ENCODE measurements at regions not wholly inside any gene's neighbourhood (a gene's known extent, or its start where the extent isn't known, plus 50 kb on each side); places are given as distances from the start of the nearest gene placed in this dataset.

DNA sequence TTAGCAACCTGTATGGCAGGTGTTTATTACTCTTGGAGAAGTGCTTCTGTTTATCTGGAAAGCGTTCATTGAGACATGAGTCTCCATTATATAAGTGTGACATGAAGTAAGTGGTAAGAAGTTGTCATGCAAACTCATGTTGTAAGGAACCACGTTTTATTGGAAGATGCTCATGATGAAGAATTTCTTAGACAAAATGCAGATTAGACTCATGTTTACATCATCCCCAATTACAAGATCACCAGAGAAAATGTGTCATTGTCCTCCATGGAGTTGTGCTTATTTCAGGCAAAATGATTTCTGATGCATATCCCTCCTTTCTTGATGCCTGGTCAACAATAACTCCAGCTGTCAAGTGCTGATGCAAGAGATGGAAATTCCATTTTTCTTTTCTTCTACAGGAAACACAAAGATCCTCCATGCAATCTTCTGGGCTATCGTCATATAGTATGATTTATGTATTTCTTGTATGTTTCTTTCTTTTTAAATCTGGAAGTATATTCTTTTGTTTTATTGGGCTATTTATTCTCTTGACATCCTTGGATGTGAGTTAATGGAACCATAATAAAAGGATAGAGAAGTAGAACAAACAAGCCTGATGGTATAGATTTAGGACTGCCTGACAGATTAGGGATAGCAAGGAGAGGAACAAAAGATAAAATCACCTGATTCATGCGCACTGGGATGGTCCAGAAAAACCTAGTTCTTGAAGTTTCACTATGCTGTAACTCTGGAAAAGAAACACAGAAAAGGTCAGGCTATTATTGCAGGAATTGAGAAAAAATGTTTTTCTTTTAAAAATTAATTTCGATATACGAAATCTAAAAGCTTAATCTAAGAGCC is 50.7 kb upstream of the DIAPH3 start:
- H2AK5ac ChIP-seq (ENCODE audit: low read length, severe bottlenecking), result no peak overlapping the region
- DNase-seq, result no peak
- no peak overlapping the region for H4K91ac ChIP-seq (ENCODE audit: low read length)
- no peak overlapping the region for H3K4ac ChIP-seq (ENCODE audit: low read depth in 1 of 2, low read length in 2 of 2)
- H3K27me3 ChIP-seq (ENCODE audit: control insufficient read depth in 1 of 2, insufficient read depth in 1 of 2, low read length in 2 of 2), result peaks cover 5 to 13% of the 10 kb centered on the region in 2 experiments
- H2BK120ac ChIP-seq (ENCODE audit: low read depth, low read length), result no peak overlapping the region
- no peak overlapping the region for H2AFZ ChIP-seq (ENCODE audit: low read depth, low read length)
- H3K9ac ChIP-seq (ENCODE audit: low read length), result no peak overlapping the region
- H3K27ac ChIP-seq (ENCODE audit: low read length, poor library complexity, severe bottlenecking), result no peak overlapping the region
- H3K14ac ChIP-seq (ENCODE audit: low read length in 2 of 2), result no peak overlapping the region
- H4K8ac ChIP-seq (ENCODE audit: low read length), result no peak overlapping the region
- no peak overlapping the region for H2BK12ac ChIP-seq (ENCODE audit: low read length in 2 of 2)
- no peak overlapping the region for H3K4me3 ChIP-seq (ENCODE audit: insufficient read depth in 1 of 2, low read depth in 1 of 2, low read length in 2 of 2)
- H3K18ac ChIP-seq (ENCODE audit: low read depth in 1 of 2, low read length in 2 of 2), result no peak overlapping the region
- no peak overlapping the region for H2BK15ac ChIP-seq (ENCODE audit: low read depth, poor library complexity, severe bottlenecking)
- WGBS, result 92% methylated on average over 2 of the region's 6 CpGs
- H3K9me3 ChIP-seq (ENCODE audit: control insufficient read depth, low read length), result no peaks in the 10 kb centered on the region
- H3K4me2 ChIP-seq (ENCODE audit: low read length, poor library complexity, severe bottlenecking), result no peak overlapping the region
- H3K4me1 ChIP-seq (ENCODE audit: control insufficient read depth, insufficient read depth, low read depth, low read length), result no peaks in the 10 kb centered on the region
- no peak overlapping the region for H2BK5ac ChIP-seq (ENCODE audit: low read depth, low read length, poor library complexity, severe bottlenecking)
- no peak overlapping the region for H3K23ac ChIP-seq (ENCODE audit: low read length in 2 of 2)
- H3K36me3 ChIP-seq (ENCODE audit: control insufficient read depth in 1 of 2, insufficient read depth in 2 of 2, low read depth in 1 of 2, low read length in 2 of 2), result no peaks in the 10 kb centered on the region
- no peaks in the 10 kb centered on the region for H3K79me1 ChIP-seq (replicated peaks; ENCODE audit: low read length, poor library complexity, severe bottlenecking)

DNA sequence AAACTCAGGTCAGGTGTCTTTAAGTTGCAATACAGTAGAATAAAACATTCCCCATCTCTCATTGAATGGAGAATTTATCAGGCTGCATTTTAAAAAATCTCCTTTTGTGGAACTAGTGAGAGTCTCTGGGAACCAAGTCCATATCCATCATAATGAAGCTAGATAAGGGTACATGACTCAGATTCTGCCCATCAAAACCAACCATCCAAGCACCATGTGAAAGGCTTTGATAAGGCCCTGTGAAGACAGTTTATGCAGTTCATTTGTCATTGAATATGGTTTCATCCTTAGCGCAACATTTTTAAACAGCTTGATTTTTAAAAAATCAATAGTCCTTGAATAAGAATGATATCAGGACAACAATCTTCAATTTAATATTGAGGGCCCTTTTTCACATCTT is 56.3 kb upstream of the DIAPH3 start:
- H2AK5ac ChIP-seq (ENCODE audit: low read length, severe bottlenecking), result no peak overlapping the region
- no peak overlapping the region for H4K8ac ChIP-seq (ENCODE audit: low read length)
- no peak overlapping the region for H2BK120ac ChIP-seq (ENCODE audit: low read depth, low read length)
- no peak overlapping the region for H2BK15ac ChIP-seq (ENCODE audit: low read depth, poor library complexity, severe bottlenecking)
- H3K23ac ChIP-seq (ENCODE audit: low read length in 2 of 2), result no peak overlapping the region
- no peaks in the 10 kb centered on the region for H3K36me3 ChIP-seq (ENCODE audit: control insufficient read depth in 1 of 2, insufficient read depth in 2 of 2, low read depth in 1 of 2, low read length in 2 of 2)
- no peak overlapping the region for H2AFZ ChIP-seq (ENCODE audit: low read depth, low read length)
- H3K9me3 ChIP-seq (ENCODE audit: control insufficient read depth, low read length), result no peaks in the 10 kb centered on the region
- DNase-seq, result no peak
- H3K4ac ChIP-seq (ENCODE audit: low read depth in 1 of 2, low read length in 2 of 2), result no peak overlapping the region
- no peaks in the 10 kb centered on the region for H3K4me1 ChIP-seq (ENCODE audit: control insufficient read depth, insufficient read depth, low read depth, low read length)
- no peak overlapping the region for H3K27ac ChIP-seq (ENCODE audit: low read length, poor library complexity, severe bottlenecking)
- no peaks in the 10 kb centered on the region for H3K79me1 ChIP-seq (replicated peaks; ENCODE audit: low read length, poor library complexity, severe bottlenecking)
- H3K9ac ChIP-seq (ENCODE audit: low read length), result no peak overlapping the region
- no peak overlapping the region for H4K91ac ChIP-seq (ENCODE audit: low read length)
- peaks cover 10 to 13% of the 10 kb centered on the region in 2 experiments for H3K27me3 ChIP-seq (ENCODE audit: control insufficient read depth in 1 of 2, insufficient read depth in 1 of 2, low read length in 2 of 2)
- no peak overlapping the region for H2BK5ac ChIP-seq (ENCODE audit: low read depth, low read length, poor library complexity, severe bottlenecking)
- H3K18ac ChIP-seq (ENCODE audit: low read depth in 1 of 2, low read length in 2 of 2), result no peak overlapping the region
- 100% methylated on average over 1 of the region's 1 CpG for WGBS
- no peak overlapping the region for H3K4me3 ChIP-seq (ENCODE audit: insufficient read depth in 1 of 2, low read depth in 1 of 2, low read length in 2 of 2)
- H2BK12ac ChIP-seq (ENCODE audit: low read length in 2 of 2), result no peak overlapping the region
- H3K14ac ChIP-seq (ENCODE audit: low read length in 2 of 2), result no peak overlapping the region
- no peak overlapping the region for H3K4me2 ChIP-seq (ENCODE audit: low read length, poor library complexity, severe bottlenecking)

DNA sequence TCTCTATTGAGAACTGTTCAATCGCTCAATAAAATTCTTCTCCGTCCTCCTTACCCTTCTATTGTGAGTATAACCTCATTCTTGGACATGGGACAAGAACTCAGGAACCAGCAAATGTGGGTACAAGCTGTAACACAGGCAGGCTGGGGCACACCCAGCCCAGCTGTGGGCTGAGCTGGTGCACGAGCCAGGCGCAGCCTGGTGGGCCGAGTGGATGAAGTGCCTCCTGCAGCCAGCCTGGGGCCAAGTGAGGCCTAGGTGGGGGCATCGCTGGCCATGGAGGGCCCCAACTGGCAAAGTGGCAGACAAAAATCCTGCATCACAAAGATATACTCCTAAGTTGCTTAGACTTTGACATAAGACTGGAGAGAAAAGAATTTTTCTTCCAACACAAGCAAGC is 57.9 kb upstream of the DIAPH3 start:
- H3K9ac ChIP-seq (ENCODE audit: low read length), result no peak overlapping the region
- H3K27ac ChIP-seq (ENCODE audit: low read length, poor library complexity, severe bottlenecking), result no peak overlapping the region
- DNase-seq, result no peak
- no peak overlapping the region for H2BK15ac ChIP-seq (ENCODE audit: low read depth, poor library complexity, severe bottlenecking)
- no peak overlapping the region for H3K4me3 ChIP-seq (ENCODE audit: insufficient read depth in 1 of 2, low read depth in 1 of 2, low read length in 2 of 2)
- no peaks in the 10 kb centered on the region for H3K9me3 ChIP-seq (ENCODE audit: control insufficient read depth, low read length)
- H4K91ac ChIP-seq (ENCODE audit: low read length), result no peak overlapping the region
- no peak overlapping the region for H2AFZ ChIP-seq (ENCODE audit: low read depth, low read length)
- 88% methylated on average over 5 of the region's 6 CpGs for WGBS
- no peak overlapping the region for H3K4ac ChIP-seq (ENCODE audit: low read depth in 1 of 2, low read length in 2 of 2)
- no peaks in the 10 kb centered on the region for H3K4me1 ChIP-seq (ENCODE audit: control insufficient read depth, insufficient read depth, low read depth, low read length)
- no peaks in the 10 kb centered on the region for H3K79me1 ChIP-seq (replicated peaks; ENCODE audit: low read length, poor library complexity, severe bottlenecking)
- no peak overlapping the region for H4K8ac ChIP-seq (ENCODE audit: low read length)
- H3K4me2 ChIP-seq (ENCODE audit: low read length, poor library complexity, severe bottlenecking), result no peak overlapping the region
- no peak overlapping the region for H3K23ac ChIP-seq (ENCODE audit: low read length in 2 of 2)
- H2BK5ac ChIP-seq (ENCODE audit: low read depth, low read length, poor library complexity, severe bottlenecking), result no peak overlapping the region
- H2BK12ac ChIP-seq (ENCODE audit: low read length in 2 of 2), result no peak overlapping the region
- H2BK120ac ChIP-seq (ENCODE audit: low read depth, low read length), result no peak overlapping the region
- H3K14ac ChIP-seq (ENCODE audit: low read length in 2 of 2), result no peak overlapping the region
- H3K18ac ChIP-seq (ENCODE audit: low read depth in 1 of 2, low read length in 2 of 2), result no peak overlapping the region
- H3K27me3 ChIP-seq (ENCODE audit: control insufficient read depth in 1 of 2, insufficient read depth in 1 of 2, low read length in 2 of 2), result peaks cover 11 to 22% of the 10 kb centered on the region in 2 experiments
- H2AK5ac ChIP-seq (ENCODE audit: low read length, severe bottlenecking), result no peak overlapping the region
- no peaks in the 10 kb centered on the region for H3K36me3 ChIP-seq (ENCODE audit: control insufficient read depth in 1 of 2, insufficient read depth in 2 of 2, low read depth in 1 of 2, low read length in 2 of 2)

DNA sequence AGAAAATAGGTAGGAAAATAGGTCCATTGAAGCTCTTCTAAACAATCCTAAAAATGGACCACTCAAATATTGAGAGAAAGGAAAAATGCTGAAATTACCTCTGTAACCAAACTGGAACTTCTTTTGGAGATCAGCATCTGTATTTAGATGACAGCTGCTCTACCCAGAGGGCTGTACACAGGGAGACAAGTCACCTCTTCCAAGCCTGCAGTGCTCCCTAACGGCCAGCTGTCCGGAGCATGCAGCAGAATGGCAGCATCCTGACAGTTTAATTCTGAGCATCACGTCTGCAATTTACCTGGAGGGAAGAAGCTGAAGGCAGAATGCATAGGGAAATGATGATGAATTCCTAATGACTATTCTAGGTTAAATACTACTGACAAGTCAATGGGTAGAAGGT is 62.8 kb upstream of the DIAPH3 start:
- Histone ChIP-seq H2AK5ac (ENCODE audit: low read length, severe bottlenecking) (no peak overlapping the region), H3K4ac (ENCODE audit: low read depth in 1 of 2, low read length in 2 of 2) (no peak overlapping the region)
- WGBS, result 37% methylated on average over 3 of the region's 3 CpGs

More for the DNA sequence above, 62.8 kb upstream of the DIAPH3 start:
- H3K4me1 ChIP-seq (ENCODE audit: control insufficient read depth, insufficient read depth, low read depth, low read length), result no peaks in the 10 kb centered on the region
- H3K23ac ChIP-seq (ENCODE audit: low read length in 2 of 2), result no peak overlapping the region
- no peak overlapping the region for H3K18ac ChIP-seq (ENCODE audit: low read depth in 1 of 2, low read length in 2 of 2)
- no peak overlapping the region for H2BK5ac ChIP-seq (ENCODE audit: low read depth, low read length, poor library complexity, severe bottlenecking)
- no peak overlapping the region for H2BK120ac ChIP-seq (ENCODE audit: low read depth, low read length)
- DNase-seq, result peak; percentile 15
- no peak overlapping the region for H3K9ac ChIP-seq (ENCODE audit: low read length)
- H2AFZ ChIP-seq (ENCODE audit: low read depth, low read length), result no peak overlapping the region
- H3K27me3 ChIP-seq (ENCODE audit: control insufficient read depth in 1 of 2, insufficient read depth in 1 of 2, low read length in 2 of 2), result peaks cover 0 to 18% of the 10 kb centered on the region in 2 experiments
- H4K8ac ChIP-seq (ENCODE audit: low read length), result no peak overlapping the region
- H3K36me3 ChIP-seq (ENCODE audit: control insufficient read depth in 1 of 2, insufficient read depth in 2 of 2, low read depth in 1 of 2, low read length in 2 of 2), result no peaks in the 10 kb centered on the region
- H3K14ac ChIP-seq (ENCODE audit: low read length in 2 of 2), result no peak overlapping the region
- H4K91ac ChIP-seq (ENCODE audit: low read length), result no peak overlapping the region
- H3K4me2 ChIP-seq (ENCODE audit: low read length, poor library complexity, severe bottlenecking), result no peak overlapping the region
- H3K4me3 ChIP-seq (ENCODE audit: insufficient read depth in 1 of 2, low read depth in 1 of 2, low read length in 2 of 2), result no peak overlapping the region
- H3K27ac ChIP-seq (ENCODE audit: low read length, poor library complexity, severe bottlenecking), result no peak overlapping the region
- H3K79me1 ChIP-seq (replicated peaks; ENCODE audit: low read length, poor library complexity, severe bottlenecking), result no peaks in the 10 kb centered on the region
- H3K9me3 ChIP-seq (ENCODE audit: control insufficient read depth, low read length), result no peaks in the 10 kb centered on the region
- no peak overlapping the region for H2BK12ac ChIP-seq (ENCODE audit: low read length in 2 of 2)
- H2BK15ac ChIP-seq (ENCODE audit: low read depth, poor library complexity, severe bottlenecking), result no peak overlapping the region

Measured in mesenchymal stem cell (in vitro differentiated cells and primary cell).